ENCODE measurements at regions not wholly inside any gene's neighbourhood (a gene's known extent, or its start where the extent isn't known, plus 50 kb on each side); places are given as distances from the start of the nearest gene placed in this dataset.

GRCh38 chr5:33206962-33207506 lies 233.7 kb upstream of the TARS1 start:
- Histone ChIP-seq H3K27me3 (ENCODE audit: control insufficient read depth in 4 of 4, insufficient read depth in 4 of 4, low read length in 3 of 4) (no peaks in the 10 kb centered on the region), H3K9ac (ENCODE audit: low read depth in 1 of 2, low read length in 2 of 2) (no peak overlapping the region), H3K27ac (ENCODE audit: low read depth in 1 of 2, low read length in 2 of 2) (peak overlapping the region in 1 of 2 donors; percentile 81), H3K4me1 (ENCODE audit: control insufficient read depth in 4 of 4, insufficient read depth in 4 of 4, low read length in 3 of 4) (peaks cover 13 to 31% (median 26%) of the 10 kb centered on the region in 4 donors), H3K9me3 (ENCODE audit: control insufficient read depth in 4 of 4, low read length in 3 of 4) (no peaks in the 10 kb centered on the region), H3K36me3 (ENCODE audit: control insufficient read depth in 4 of 4, insufficient read depth in 3 of 4, low read depth in 1 of 4, low read length in 3 of 4) (no peaks in the 10 kb centered on the region), H3K4me3 (ENCODE audit: low read depth in 1 of 3, low read length in 3 of 3) (no peak overlapping the region)
- 49% methylated on average over 3 of the region's 3 CpGs for WGBS
- TF ChIP-seq EGR1 (IDR thresholded peaks at IDR 0.05; ENCODE audit: low read depth in 2 of 2) (no peak), TAF1 (conservative IDR thresholded peaks at IDR 0.05) (no peak), ZBTB33 (IDR thresholded peaks at IDR 0.05) (no peak), GABPA (IDR thresholded peaks at IDR 0.05 in 1 of 2, conservative IDR thresholded peaks at IDR 0.05 in 1 of 2) (no peak), FOXA1 (IDR thresholded peaks at IDR 0.05) (no peak), HNF4G (IDR thresholded peaks at IDR 0.05) (no peak), SP1 (IDR thresholded peaks at IDR 0.05) (peak; percentile 7), RXRA (IDR thresholded peaks at IDR 0.05) (peak; percentile 27 to 68), CTCF (IDR thresholded peaks at IDR 0.05; ENCODE audit: low read depth, low read length, missing input control) (no peak), JUND (IDR thresholded peaks at IDR 0.05) (no peak), HNF4A (conservative IDR thresholded peaks at IDR 0.05) (peak in 1 of 2 donors; percentile 56), YY1 (IDR thresholded peaks at IDR 0.05) (no peak), RAD21 (IDR thresholded peaks at IDR 0.05) (no peak), NR2F2 (IDR thresholded peaks at IDR 0.05) (no peak), FOXA2 (IDR thresholded peaks at IDR 0.05) (no peak)
- TF ChIP-seq, protein P1, sequence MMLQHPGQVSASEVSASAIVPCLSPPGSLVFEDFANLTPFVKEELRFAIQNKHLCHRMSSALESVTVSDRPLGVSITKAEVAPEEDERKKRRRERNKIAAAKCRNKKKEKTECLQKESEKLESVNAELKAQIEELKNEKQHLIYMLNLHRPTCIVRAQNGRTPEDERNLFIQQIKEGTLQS (IDR thresholded peaks at IDR 0.05), result no peak
- TF ChIP-seq, protein P2, sequence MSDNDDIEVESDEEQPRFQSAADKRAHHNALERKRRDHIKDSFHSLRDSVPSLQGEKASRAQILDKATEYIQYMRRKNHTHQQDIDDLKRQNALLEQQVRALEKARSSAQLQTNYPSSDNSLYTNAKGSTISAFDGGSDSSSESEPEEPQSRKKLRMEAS (IDR thresholded peaks at IDR 0.05), result no peak
- TF ChIP-seq, protein P3, sequence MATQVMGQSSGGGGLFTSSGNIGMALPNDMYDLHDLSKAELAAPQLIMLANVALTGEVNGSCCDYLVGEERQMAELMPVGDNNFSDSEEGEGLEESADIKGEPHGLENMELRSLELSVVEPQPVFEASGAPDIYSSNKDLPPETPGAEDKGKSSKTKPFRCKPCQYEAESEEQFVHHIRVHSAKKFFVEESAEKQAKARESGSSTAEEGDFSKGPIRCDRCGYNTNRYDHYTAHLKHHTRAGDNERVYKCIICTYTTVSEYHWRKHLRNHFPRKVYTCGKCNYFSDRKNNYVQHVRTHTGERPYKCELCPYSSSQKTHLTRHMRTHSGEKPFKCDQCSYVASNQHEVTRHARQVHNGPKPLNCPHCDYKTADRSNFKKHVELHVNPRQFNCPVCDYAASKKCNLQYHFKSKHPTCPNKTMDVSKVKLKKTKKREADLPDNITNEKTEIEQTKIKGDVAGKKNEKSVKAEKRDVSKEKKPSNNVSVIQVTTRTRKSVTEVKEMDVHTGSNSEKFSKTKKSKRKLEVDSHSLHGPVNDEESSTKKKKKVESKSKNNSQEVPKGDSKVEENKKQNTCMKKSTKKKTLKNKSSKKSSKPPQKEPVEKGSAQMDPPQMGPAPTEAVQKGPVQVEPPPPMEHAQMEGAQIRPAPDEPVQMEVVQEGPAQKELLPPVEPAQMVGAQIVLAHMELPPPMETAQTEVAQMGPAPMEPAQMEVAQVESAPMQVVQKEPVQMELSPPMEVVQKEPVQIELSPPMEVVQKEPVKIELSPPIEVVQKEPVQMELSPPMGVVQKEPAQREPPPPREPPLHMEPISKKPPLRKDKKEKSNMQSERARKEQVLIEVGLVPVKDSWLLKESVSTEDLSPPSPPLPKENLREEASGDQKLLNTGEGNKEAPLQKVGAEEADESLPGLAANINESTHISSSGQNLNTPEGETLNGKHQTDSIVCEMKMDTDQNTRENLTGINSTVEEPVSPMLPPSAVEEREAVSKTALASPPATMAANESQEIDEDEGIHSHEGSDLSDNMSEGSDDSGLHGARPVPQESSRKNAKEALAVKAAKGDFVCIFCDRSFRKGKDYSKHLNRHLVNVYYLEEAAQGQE (IDR thresholded peaks at IDR 0.05), result no peak
- no peak for DNase-seq (ENCODE audit: low spot score)
